ENCODE measurements at regions not wholly inside any gene's neighbourhood (a gene's known extent, or its start where the extent isn't known, plus 50 kb on each side); places are given as distances from the start of the nearest gene placed in this dataset.
"Not testable (repeated sequence)": the region's sequence is repeated elsewhere in the genome, so short reads cannot be mapped to it uniquely, and the experiment has no call there.

DNA sequence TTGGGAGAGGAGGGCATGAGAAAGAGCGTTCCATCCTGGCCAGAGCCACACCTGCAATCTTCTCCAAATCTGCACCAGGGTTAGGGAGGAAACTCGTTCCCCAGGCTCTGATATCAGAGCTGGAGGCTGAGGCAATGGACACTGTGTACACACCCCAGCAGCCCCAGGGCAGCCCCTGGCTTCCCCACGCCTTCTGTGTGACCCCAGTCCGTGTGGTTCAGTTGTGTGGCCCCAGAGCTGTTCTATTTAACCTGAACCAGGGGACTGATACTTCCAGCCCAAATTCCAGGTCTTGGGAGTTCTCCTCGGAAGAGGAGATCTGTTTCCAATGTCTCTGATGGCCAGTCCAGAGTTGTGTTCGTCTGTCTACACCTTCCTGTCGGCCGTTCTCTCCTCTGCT is 242.6 kb upstream of the EXOC2 start:
- no peak for DNase-seq (ENCODE audit: low spot score)

DNA sequence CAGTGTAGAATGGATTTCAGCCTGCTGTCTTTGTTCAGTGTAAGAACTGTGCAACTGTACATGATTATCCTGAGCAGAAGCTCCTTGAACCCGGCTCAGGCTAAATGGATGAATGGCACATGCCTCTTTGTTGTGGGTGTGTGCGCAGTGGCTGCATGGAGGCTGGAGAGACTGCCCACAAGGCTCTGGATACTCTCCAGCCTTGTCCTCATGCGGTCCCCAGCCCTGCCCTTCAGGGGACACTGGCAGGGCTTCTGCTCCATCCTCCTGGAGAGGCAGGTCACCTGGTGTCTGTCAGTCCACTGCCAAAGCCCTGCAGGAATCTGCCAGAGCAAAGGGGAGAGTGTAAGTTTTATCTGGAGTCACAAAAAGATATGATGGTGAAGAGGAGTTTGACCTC is 241.7 kb upstream of the EXOC2 start:
- DNase-seq (ENCODE audit: low spot score) = no peak

DNA sequence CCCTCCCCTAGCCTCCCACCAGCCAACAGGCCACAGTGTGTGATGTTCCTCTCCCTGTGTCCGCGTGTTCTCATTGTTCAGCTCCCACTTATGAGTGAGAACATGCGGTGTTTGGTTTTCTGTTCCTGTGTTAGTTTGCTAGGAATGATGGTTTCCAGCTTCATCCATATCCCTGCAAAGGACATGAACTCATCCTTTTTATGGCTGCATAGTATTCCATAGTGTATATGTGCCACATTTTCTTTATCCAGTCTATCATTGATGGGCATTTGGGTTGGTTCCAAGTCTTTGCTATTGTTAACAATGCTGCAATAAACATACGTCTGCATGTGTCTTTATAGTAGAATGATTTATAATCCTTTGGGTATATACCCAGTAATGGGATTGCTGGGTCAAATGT is 239.0 kb upstream of the EXOC2 start:
- not testable (repeated sequence) for DNase-seq (ENCODE audit: low spot score)

DNA sequence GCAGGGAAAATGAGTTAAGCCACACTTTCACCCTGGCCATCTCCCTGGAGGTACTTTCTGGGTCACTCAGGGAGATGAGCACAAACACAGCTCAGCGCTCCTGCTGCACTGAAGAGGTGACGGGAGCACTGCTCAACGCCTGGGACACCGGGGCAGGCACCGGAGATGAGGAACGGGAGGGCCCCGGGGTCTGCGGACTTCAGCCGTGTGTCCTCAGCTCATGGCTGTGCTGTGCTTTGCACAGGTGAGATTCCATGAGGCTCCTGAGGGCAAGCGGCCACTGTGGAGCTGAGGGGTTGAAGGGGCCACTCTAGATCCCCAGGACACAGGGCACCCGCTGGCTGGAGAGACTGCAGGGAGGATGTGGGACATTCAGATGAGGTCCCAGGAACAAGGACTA is 234.2 kb upstream of the EXOC2 start:
- no peak for DNase-seq (ENCODE audit: low spot score)

DNA sequence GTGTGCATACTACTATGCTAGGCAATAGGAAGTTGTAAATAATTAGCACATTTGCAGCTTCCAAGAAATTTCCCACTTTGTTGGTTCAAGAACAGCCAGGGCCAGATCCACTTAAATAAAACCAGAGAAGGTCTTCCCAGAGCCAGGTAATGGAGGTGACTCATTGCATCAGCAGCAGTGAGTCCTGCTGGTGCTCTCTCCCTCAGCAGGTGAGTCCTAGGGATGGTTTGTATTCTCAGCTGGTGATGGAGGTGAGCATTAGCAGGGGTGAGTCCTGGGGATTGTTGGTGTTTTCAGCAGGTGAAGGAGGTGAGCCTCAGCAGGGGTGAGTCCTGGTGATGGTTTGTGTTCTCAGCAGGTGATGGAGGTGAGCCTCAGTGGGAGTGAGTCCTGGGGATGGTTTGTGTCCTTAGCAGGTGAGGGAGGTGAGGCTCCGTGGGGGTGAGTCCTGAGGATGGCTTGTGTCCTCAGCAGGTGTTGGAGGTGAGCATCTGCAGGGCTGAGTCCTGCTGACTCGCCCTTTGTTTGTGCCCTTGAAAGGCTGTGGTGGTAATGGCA is 232.8 kb upstream of the EXOC2 start:
- no peak for DNase-seq (ENCODE audit: low spot score)

DNA sequence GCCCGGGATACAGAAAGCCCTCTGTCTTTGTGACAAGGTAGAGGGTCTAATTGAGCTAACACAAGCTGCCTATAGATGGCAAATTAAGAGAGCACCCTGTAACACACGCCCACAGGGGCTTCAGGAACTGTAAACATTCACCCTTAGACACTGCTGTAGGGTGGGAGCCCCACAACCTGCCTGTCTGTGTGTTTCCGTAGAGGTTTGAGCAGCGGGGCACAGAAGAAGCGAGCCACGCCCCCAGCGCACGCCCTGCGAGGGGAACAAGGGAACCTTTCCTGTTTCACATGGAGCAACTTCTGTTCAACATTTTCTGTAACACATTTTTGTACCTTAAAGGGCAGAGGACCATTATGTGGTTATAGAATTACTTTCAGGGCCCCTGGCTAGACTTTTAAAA is 231.7 kb upstream of the EXOC2 start:
- no peak for DNase-seq (ENCODE audit: low spot score)

DNA sequence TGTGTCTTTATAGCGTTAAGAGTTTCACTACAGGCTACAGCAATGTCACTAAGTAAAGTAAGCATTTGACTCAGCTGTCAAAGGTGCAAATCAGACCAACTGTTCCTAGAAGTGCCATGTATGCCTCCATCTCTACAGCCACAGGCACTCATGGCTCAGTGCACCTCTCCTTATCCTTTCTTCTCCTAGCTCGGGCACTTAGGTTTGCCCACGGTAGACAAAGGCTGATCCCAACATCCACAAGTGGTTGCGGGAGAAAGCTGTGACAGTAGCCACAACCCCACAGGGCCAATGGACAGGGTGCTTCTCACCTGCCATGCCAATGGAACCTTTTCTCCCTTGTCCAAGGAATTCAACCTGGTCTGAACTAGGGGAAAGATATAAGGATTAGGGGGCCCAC is 228.5 kb upstream of the EXOC2 start:
- DNase-seq (ENCODE audit: low spot score) = no peak

DNA sequence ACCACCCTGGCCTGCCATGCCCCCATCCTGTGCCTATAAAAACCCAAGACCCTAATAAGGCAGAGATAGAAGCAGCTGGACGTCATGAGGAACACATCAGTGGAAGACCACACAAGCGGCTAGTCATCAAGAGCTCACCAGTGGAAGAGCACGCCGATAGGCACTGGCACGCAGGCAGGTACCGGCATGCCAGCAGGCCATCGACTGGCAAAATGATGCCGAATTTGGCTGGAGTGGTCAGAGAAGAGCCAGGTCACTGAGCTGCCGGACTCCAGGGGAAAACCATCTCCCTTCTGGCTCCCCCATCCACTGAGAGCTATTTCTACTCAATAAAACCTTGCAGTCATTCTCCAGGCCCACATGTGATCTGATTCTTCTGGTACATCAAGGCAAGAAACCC is 227.6 kb upstream of the EXOC2 start:
- no peak for DNase-seq (ENCODE audit: low spot score)

DNA sequence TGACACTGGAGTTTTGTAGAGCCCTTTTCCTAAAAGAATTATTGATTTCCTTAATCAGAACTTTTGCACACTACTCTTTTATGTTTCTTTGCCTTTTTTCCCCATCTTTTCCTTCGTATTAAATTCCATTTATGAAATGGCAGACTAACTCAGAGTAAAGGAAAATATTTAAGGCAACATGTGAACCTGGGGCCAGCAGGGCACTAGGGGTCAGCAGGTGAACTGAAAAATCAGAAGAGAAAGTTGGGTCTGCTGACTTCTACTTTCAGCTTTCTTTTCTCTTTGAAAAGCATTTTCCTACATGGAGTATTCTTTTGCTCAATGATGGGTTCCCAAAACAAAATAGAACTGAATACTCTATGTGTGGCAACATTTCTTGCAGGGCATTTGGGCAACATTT is 226.6 kb upstream of the EXOC2 start:
- no peak for DNase-seq (ENCODE audit: low spot score)

DNA sequence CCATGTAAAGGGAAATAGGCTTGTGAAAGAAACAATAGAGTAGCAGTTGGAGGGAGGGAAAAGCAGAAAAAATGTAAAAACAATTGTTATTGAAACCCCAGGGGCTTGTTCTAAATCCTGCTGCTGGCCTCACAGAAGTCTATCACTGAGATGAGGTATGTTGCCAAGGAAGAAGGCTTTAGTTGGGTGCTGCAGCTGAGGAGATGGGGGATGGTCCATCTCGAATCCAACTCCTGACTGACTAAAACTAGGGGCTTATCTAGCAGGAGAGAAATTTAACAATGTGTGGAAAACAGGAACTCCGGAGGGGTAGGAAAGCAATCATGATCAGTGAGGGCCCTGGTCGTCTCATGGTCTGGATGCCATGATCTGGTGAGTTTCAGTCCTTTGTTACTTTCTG is 225.0 kb upstream of the EXOC2 start:
- no peak for DNase-seq (ENCODE audit: low spot score)

DNA sequence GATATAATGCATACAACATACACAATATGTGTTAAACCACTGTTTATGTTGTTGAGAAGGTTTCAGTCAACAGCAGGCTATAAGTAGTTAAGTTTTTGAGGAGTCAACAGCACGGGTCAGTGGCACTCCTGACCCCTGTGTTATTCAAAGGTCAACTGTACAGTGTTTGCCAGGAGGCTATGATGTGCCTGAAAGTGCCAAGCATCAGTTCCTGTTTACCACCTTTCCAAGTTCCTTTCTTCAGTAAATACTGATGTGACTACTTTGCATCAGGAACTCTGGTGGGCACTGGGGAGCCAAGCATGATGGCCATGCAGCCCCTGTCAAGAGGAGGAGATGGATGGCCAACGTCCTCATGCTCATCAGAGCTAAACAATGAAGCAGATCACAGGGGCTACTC is 224.4 kb upstream of the EXOC2 start:
- DNase-seq (ENCODE audit: low spot score) = no peak

DNA sequence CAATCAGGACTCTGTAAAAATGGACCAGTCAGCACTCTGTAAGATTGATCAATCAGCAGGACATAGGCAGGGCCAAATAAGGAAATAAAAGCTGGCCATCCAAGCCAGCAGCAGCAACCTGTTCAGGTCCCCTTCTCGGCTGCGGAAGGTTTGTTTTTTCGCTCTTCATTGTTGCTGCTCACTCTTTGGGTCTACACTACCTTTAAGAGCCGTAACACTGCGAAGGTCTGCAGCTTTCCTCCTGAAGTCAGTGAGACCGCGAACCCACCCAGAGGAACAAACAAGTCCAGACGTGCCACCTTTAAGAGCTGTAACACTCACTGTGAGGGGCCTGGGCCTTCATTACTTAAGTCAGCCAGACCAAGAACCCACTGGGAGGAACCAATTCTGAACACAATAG is 223.2 kb upstream of the EXOC2 start:
- no peak for DNase-seq (ENCODE audit: low spot score)

DNA sequence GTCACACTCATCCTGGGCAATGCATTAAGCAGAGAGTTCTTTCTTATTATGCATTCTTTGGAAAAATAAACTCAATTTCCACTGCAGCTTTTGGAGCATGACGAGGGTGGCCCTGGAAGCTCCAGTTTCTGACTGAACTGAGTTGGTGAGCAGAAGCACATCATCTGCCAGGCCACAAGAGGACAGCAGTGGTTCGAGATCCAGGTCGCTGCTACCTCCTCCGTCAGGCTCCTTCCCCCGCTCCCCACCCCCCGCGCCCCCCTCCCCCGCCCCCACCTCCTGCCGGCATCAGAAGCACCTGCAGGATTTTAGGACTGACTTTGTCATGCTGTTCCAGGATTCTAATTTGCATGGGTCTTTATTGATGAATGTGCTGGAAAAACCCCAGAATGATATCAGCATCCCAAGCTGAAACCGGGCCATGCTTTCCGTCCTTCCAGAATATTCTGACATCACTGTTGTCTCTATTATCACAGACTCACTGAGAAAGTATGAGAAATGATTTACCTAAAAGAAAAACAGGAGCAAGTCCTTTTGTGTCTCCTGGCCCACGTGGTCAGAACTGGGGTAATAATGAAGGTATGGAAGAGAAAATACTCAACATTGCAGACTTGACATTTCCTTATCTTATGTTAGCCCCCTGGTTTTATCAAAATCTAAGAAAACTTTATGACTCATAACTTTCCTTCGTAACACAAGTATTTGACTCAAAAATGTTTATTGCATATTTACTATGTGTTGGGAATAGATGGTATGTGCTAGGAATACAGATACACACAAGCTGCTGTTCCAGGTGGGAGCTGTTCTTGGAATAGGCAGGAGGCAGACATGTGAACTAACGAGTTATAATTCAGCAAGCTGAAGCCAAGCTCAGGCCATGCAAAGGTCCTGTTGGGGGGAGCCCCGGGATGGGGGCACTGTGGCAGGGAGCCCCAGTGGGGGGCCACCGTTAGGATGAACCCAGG is 220.2 kb upstream of the EXOC2 start:
- no peak for DNase-seq (ENCODE audit: low spot score)

DNA sequence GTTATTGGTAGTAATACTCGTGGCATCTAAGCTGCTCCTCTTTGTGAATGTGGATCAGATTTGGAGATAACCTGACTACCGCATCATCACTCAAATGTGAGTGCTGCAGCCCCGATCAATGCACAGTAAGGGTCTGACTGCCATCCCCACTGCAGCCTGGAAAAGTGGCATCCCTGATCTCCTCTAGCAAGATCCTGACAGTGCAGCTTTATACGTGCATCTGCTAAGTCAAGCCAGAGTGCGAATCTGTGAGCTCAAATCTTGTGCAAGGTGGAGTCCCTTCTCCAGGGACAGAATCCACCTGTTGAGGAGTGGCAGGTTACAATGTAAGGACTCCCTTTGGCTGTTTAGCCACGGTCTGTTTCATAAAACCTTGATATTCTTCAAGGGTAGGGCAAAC is 215.0 kb upstream of the EXOC2 start:
- no peak for DNase-seq (ENCODE audit: low spot score)

DNA sequence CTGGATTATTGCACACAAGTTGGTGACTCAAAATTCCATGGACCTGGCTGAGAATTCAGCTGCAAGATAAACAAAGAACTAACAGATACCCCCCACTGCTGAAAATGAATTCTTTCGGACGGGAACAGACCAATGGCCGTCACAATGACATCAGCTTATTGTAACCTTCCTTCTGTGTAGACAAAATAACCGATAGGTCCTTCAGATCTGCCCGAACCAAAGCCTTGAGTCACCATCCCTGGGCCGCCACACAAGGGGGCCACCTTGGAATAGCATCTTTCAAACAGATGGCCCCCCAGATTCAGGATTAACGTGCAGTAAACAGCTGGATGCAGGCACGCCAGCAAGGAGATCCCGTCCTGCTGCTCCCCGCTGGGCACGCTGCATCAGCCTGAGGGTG is 214.0 kb upstream of the EXOC2 start:
- no peak for DNase-seq (ENCODE audit: low spot score)

DNA sequence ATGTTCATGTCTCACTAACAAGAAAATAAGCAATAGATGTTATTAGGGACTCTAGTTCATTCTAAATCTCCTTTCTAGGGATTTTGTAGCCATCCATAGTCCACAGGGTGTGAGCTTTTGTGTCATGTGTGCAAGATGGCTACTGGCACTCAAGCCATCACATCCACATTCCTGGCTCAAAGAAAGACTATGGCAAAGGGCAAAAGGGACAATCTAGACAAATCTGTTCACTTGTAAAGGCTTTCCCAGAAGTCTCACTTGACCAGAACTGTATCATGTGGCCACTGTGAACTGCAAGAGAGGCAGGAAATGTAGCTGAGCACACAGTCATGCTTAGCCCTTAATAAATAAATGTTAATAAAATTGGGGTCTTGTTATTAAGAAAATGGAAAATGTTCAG is 212.6 kb upstream of the EXOC2 start:
- DNase-seq (ENCODE audit: low spot score) = no peak

DNA sequence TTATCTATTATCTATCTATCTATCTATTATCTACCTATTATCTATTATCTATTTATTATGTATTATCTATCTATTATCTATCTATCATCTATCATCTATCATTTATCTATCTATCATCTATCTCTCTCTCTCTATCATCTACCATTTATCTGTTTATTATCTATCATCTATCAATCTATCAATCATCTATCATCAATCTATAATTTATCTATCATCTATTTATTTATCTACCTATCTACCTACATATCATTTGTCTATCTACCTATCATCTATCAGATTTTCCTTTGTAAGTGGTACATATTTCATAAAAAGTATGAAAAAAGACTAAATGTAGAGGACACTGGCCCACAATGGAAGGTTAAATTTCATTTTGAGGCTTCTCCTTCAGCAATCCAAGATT is 212.1 kb upstream of the EXOC2 start:
- DNase-seq (ENCODE audit: low spot score) = no peak

DNA sequence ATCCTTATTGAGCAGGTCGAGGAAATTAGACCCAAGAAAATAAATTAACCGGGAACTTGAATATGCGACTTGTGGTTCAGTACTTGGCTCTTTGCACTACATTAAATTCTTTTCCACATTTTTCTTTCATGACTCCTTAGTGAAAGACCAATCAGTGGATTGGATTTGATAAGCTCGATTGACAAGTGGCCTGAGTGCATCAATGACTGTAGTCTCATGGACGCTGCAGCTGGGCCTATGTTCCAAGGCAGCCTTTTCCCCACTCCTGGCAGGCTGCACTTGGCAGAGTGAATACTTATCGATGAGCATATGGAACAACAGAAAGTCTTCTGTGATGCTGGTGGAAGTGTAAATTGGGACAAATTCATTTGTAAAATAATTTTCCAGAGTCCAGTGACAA is 210.8 kb upstream of the EXOC2 start:
- DNase-seq (ENCODE audit: low spot score) = no peak

DNA sequence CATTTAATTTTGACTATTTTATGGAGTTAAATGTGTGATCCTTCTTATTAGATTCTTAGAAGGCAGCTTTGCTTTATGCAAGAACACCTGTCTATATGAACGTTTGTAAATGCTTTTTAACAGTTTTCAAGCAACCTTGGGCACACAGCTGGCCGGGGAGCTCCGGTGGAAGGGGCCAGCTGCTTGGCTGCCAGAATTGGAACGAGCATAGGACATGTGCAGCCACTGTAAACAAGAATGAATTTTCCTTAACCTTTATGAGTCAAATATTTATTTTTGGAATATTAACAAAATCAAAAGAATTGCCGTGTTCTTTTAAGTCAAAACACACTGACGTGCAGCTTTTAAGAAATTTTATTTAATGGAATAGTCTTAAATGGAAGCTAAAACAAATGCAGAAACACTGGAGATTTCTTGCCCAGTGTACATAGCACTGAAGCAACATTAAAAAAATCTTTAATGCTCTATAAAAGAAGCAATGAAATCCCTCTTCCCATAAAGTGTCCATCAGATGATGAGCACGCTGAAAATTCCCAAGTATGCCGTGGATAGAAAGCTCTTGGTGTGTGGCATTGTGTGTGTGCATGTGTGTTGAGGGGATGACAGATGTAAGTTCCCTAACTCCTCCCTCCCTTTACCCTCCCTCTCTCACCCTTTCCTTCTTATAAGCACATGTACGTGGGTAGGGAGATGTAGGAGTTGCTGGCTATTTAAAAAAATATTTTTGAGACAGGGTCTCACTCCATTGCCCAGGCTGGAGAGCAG is 208.9 kb upstream of the EXOC2 start:
- no peak for DNase-seq (ENCODE audit: low spot score)

DNA sequence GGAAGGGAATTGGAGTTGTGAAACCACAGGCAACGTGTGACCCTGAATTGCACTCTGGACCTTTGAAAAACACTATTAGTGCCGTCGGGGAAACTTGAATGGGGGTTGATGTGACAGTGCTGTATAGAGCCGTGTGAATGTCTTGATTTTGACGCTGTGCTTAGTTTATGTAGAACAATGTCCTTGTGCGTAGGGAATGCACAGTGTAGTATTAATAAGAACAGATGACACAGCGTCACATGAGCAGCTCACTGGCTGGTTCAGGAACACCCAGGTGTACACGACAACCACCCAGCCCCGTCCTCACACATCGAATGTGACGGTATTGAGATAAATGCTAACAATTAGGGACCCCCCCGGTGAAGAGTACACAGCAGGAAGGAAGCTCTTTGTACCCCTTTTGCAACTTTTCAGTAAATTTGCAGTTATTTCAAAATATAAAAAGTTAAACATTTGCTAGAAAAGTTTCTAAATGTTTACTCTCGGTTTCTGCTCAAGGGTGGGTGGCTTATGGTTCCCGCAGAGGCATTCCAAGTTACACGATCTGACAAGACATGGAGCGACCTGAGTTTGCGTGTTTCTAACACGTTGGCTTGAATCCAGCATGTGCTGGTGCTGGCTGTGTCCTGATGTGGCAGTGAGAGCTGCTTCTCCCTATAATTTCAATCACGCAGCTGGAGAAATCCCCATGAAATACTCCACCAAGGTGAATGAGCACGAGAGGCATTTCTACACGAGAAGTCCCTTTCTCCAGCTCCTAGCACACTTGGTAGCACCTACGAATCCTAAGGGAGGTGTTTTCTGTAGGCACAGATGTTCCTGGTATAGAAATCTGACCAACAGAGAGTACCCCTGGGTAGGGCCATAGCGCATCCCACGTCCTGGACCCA is 208.0 kb upstream of the EXOC2 start:
- DNase-seq (ENCODE audit: low spot score) = no peak

DNA sequence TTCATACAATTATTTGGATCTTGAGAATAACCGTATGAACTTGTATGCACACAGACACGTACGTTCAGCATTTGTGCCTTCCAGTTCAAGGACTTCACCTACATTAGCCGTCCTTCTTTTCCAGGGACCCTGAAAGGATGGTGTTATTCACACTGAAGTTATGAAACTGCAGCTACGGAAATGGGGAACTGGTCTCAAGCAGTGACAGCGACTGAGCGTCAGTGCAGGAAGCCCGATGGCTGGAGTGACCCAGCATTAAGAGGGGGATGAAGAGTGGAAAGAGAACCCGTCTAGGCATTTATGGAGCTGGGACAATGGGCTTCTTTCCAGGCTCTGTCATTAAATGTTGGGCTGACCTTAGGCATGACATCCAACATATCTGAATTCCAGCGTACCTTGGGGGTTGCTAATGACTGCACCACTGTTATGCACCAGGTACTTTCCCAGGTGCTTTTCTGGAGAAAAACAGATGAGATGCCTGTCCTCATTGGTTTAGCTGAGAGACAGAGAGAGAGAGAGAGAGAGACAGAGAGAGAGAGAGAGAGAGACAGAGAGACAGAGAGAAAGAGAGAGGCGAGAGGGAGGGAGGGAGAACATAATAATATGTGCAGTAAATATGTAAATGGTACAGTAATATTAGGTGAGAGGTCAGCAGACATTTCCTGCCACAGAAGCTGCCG is 204.7 kb upstream of the EXOC2 start:
- DNase-seq (ENCODE audit: low spot score) = no peak

DNA sequence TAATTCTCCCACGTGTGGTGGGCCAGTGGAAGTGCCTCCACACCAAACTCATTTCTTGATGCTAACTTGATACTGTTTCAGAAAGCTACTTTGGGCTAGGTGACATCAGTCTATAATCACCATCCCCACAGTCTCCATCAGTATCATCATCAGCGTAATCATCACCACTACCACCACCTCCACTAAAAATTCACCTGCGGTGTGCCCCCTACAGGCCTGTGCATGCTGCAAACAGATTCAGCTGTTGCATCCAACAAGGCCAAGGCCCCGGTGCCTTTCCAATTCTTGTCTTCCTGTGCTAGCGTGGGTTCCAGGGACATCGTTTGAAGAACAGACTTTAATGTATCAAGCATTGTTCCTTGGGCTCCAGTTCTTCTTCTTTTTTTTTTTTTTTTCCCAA is 201.3 kb upstream of the EXOC2 start:
- DNase-seq (ENCODE audit: low spot score) = no peak
